LNCaP clone FGC (cell line): ENCODE measurements at regions not wholly inside any gene's neighbourhood (a gene's known extent, or its start where the extent isn't known, plus 50 kb on each side); places are given as distances from the start of the nearest gene placed in this dataset.
"Not testable (repeated sequence)": the region's sequence is repeated elsewhere in the genome, so short reads cannot be mapped to it uniquely, and the experiment has no call there.

Experiments used
- DNase-seq: peaks from one replicate; pipeline ENCODE4 v3.0.0-alpha.2; 2011; ENCODE audit warnings: low read depth
- H3K4me3 ChIP-seq: 2 replicates; pipeline ENCODE4 v1.5.1; 2011; ENCODE audit warnings: mild to moderate bottlenecking, low read depth, low read length, control low read depth
- CTCF ChIP-seq: IDR thresholded peaks from 2 replicates; pipeline ENCODE4 v1.5.1; 2012; ENCODE audit warnings: mild to moderate bottlenecking; ENCODE audit not compliant: control insufficient read depth, insufficient read depth; ENCODE audit errors: extremely low read depth

- no peak for DNase-seq
- TF ChIP-seq CTCF = no peak
- no peak overlapping the region for H3K4me3 ChIP-seq
Observed at GRCh38 chr12:124217508-124218242, 77.2 kb upstream of the RFLNA start.

- no peak overlapping the region for H3K4me3 ChIP-seq
- DNase-seq = no peak
- TF ChIP-seq CTCF = no peak
Observed at GRCh38 chr12:124218243-124218560, 76.7 kb upstream of the RFLNA start.

- not testable (repeated sequence) for H3K4me3 ChIP-seq, DNase-seq
Observed at GRCh38 chr12:124218650-124219049, 76.2 kb upstream of the RFLNA start.

GRCh38 chr12:124222368-124223245 lies 72.3 kb upstream of the RFLNA start:
- peak; percentile 50 for DNase-seq
- TF ChIP-seq CTCF = no peak

GRCh38 chr12:124223733-124224138 lies 71.2 kb upstream of the RFLNA start:
- DNase-seq, H3K4me3 ChIP-seq: not testable (repeated sequence)

More at GRCh38 chr12:124222368-124223245, 72.3 kb upstream of the RFLNA start:
- no peak overlapping the region for H3K4me3 ChIP-seq

GRCh38 chr12:124224535-124225110 lies 70.3 kb upstream of the RFLNA start:
- H3K4me3 ChIP-seq = no peak overlapping the region
- DNase-seq = no peak
- TF ChIP-seq CTCF = no peak

GRCh38 chr12:124225730-124226129 lies 69.2 kb upstream of the RFLNA start:
- no peak for TF ChIP-seq CTCF
- H3K4me3 ChIP-seq = no peak overlapping the region
- no peak for DNase-seq
